Retina (tissue), 1 donor: ENCODE measurements at regions not wholly inside any gene's neighbourhood (a gene's known extent, or its start where the extent isn't known, plus 50 kb on each side); places are given as distances from the start of the nearest gene placed in this dataset.
A peak's percentile ranks its signal among the peaks of the same experiment; 100 is the strongest.

Source experiments
- DNase-seq: peaks from one replicate; pipeline ENCODE4 v3.0.0-alpha.2; 2016

GRCh38 chr3:13954741-13955483 is 75.0 kb upstream of the WNT7A start:
- DNase-seq, result no peak

- no peak for DNase-seq
These were observed 74.4 kb upstream of the WNT7A start for GRCh38 chr3:13954266-13954665.

GRCh38 chr3:13951184-13951583 is 71.3 kb upstream of the WNT7A start:
- DNase-seq, result no peak

- DNase-seq, result no peak
These were observed 70.2 kb upstream of the WNT7A start for GRCh38 chr3:13950042-13950441.

GRCh38 chr3:13947912-13948311 is 68.0 kb upstream of the WNT7A start:
- no peak for DNase-seq

- no peak for DNase-seq
These were observed 59.3 kb upstream of the WNT7A start for GRCh38 chr3:13939206-13939605.

GRCh38 chr3:13937131-13937530 is 57.3 kb upstream of the WNT7A start:
- no peak for DNase-seq

- no peak for DNase-seq
These were observed 55.7 kb upstream of the WNT7A start for GRCh38 chr3:13935494-13936094.

GRCh38 chr3:13934813-13935212 is 54.9 kb upstream of the WNT7A start:
- no peak for DNase-seq

GRCh38 chr3:13934315-13934714 is 54.4 kb upstream of the WNT7A start:
- DNase-seq, result no peak

GRCh38 chr3:13932578-13933295 is 52.9 kb upstream of the WNT7A start:
- DNase-seq, result peak; percentile 80

- DNase-seq, result no peak
These were observed 51.3 kb upstream of the WNT7A start for GRCh38 chr3:13931172-13931571.
